ENCODE measurements at regions not wholly inside any gene's neighbourhood (a gene's known extent, or its start where the extent isn't known, plus 50 kb on each side); places are given as distances from the start of the nearest gene placed in this dataset.

GRCh38 chr15:89400116-89400781 is 65.6 kb upstream of the POLG start:
- TF ChIP-seq CTCF (IDR thresholded peaks at IDR 0.05; ENCODE audit: borderline replicate concordance, extremely low read depth, low read length, poor library complexity, severe bottlenecking) (no peak), EZH2 (IDR thresholded peaks at IDR 0.05; ENCODE audit: borderline replicate concordance, low read depth, low read length, severe bottlenecking) (no peak)
